Psoas muscle (tissue), 7 donors: ENCODE measurements at regions not wholly inside any gene's neighbourhood (a gene's known extent, or its start where the extent isn't known, plus 50 kb on each side); places are given as distances from the start of the nearest gene placed in this dataset.

Experiments used
- ATAC-seq, 4 donors: fragments of 200-7000 bp; cut with Tn5 transposase; one replicate each; pipeline ENCODE4 v1.9.1; 2020; ENCODE audit warnings: moderate library complexity in 3 of 4, mild to moderate bottlenecking in 2 of 4
- DNase-seq, 2 donors: peaks; one replicate each; pipeline ENCODE4 v3.0.0-alpha.2; 2020
- H3K27ac ChIP-seq: fragments of 200-600 bp; one replicate; pipeline ENCODE4 v1.8.0; 2022
- H3K27me3 ChIP-seq, 3 donors: fragments of 200-600 bp in 1 of 3; one replicate each; pipeline versions ENCODE4 v1.6.1 to v1.8.0; 2013 to 2022; ENCODE audit warnings: low read length in 2 of 3, mild to moderate bottlenecking in 2 of 3, moderate library complexity in 1 of 3; ENCODE audit not compliant: insufficient read depth in 3 of 3
- H3K36me3 ChIP-seq, 2 donors: fragments of 200-600 bp in 1 of 2; one replicate each; pipeline versions ENCODE4 v1.6.1 to v1.8.0; 2013 to 2022; ENCODE audit warnings: low read depth in 1 of 2, mild to moderate bottlenecking in 1 of 2, moderate library complexity in 1 of 2; ENCODE audit not compliant: insufficient read depth in 1 of 2
- H3K4me1 ChIP-seq: fragments of 200-600 bp; one replicate; pipeline ENCODE4 v1.8.0; 2022
- H3K4me3 ChIP-seq: fragments of 200-600 bp; one replicate; pipeline ENCODE4 v1.8.0; 2022; ENCODE audit warnings: mild to moderate bottlenecking
- H3K9me3 ChIP-seq: fragments of 200-600 bp; one replicate; pipeline ENCODE4 v1.8.0; 2022
- WGBS, 3 donors: extraction: QIAGEN DNeasy Blood & Tissue Kit; methylation state at CpG; one replicate each; pipeline versions ENCODE4 v1.1.6 to v1.1.7; 2013; 5-methylcytosine and 5-hydroxymethylcytosine counted together
- intact Hi-C, 2 donors: fragments of 100-400 bp; cut with DNase I; formaldehyde crosslinking; loops; one replicate each; pipeline versions ENCODE4 v1.11.0 to v1.14.2; 2022
- TF ChIP-seq, protein P1 (sequence below): fragments of 200-600 bp; IDR thresholded peaks from one replicate; pipeline ENCODE4 v1.8.0; 2022; ENCODE audit warnings: antibody characterized with exemption
- donor health status: healthy with polysubstance abuse.
- donor health status: DM: no; HTN: no; CAD: no; lungs with moderate emphysema.
- donor health status: Bipolar disorder and iron deficiency.
- donor health status: healthy.
- donor health status: DM: yes; HTN: yes; CAD: no.
- donor health status: DM: no; HTN: no; CAD: no.
- donor health status: DM: yes; HTN: yes; CAD: no.

GRCh38 chr16:66228792-66229191 is 137.7 kb upstream of the CDH5 start:
- WGBS, 3 donors, result 40 to 45% (median 42%) methylated on average over 7 of the region's 7 CpGs
- TF ChIP-seq, protein P1, sequence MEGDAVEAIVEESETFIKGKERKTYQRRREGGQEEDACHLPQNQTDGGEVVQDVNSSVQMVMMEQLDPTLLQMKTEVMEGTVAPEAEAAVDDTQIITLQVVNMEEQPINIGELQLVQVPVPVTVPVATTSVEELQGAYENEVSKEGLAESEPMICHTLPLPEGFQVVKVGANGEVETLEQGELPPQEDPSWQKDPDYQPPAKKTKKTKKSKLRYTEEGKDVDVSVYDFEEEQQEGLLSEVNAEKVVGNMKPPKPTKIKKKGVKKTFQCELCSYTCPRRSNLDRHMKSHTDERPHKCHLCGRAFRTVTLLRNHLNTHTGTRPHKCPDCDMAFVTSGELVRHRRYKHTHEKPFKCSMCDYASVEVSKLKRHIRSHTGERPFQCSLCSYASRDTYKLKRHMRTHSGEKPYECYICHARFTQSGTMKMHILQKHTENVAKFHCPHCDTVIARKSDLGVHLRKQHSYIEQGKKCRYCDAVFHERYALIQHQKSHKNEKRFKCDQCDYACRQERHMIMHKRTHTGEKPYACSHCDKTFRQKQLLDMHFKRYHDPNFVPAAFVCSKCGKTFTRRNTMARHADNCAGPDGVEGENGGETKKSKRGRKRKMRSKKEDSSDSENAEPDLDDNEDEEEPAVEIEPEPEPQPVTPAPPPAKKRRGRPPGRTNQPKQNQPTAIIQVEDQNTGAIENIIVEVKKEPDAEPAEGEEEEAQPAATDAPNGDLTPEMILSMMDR, result no peak
- Histone ChIP-seq H3K9me3 (no peaks in the 10 kb centered on the region), H3K4me3 (no peak overlapping the region), H3K27ac (no peak overlapping the region), H3K4me1 (no peaks in the 10 kb centered on the region), H3K27me3 (no peaks in the 10 kb centered on the region), H3K36me3 (no peaks in the 10 kb centered on the region)
- intact Hi-C loops, result no loop called here
- ATAC-seq (no peak), DNase-seq (no peak)

GRCh38 chr16:66227766-66228530 is 138.5 kb upstream of the CDH5 start:
- no peaks in the 10 kb centered on the region for H3K4me1 ChIP-seq
- intact Hi-C loops, result no loop called here
- DNase-seq (no peak), ATAC-seq (no peak)
- TF ChIP-seq, protein P1, result no peak
- H3K4me3 ChIP-seq, result no peak overlapping the region
- H3K27ac ChIP-seq, result no peak overlapping the region
- no peaks in the 10 kb centered on the region for H3K9me3 ChIP-seq
- H3K27me3 ChIP-seq, result no peaks in the 10 kb centered on the region
- WGBS, 3 donors, result 94 to 98% (median 98%) methylated on average over 8 of the region's 8 CpGs
- no peaks in the 10 kb centered on the region for H3K36me3 ChIP-seq

GRCh38 chr16:66226762-66227161 is 139.7 kb upstream of the CDH5 start:
- no peak overlapping the region for H3K4me3 ChIP-seq
- H3K27me3 ChIP-seq, result no peaks in the 10 kb centered on the region
- intact Hi-C loops, result no loop called here
- TF ChIP-seq, protein P1, result peak; percentile 38
- no peaks in the 10 kb centered on the region for H3K36me3 ChIP-seq
- 37 to 46% (median 43%) methylated on average over 5 of the region's 5 CpGs for whole genome bisulfite sequencing, 3 donors
- H3K27ac ChIP-seq, result no peak overlapping the region
- DNase-seq, result peak in 1 of 2 donors; percentile 59
- H3K9me3 ChIP-seq, result no peaks in the 10 kb centered on the region
- no peaks in the 10 kb centered on the region for H3K4me1 ChIP-seq
- peak; percentile 43 to 91 (median 78) for ATAC-seq

DNA sequence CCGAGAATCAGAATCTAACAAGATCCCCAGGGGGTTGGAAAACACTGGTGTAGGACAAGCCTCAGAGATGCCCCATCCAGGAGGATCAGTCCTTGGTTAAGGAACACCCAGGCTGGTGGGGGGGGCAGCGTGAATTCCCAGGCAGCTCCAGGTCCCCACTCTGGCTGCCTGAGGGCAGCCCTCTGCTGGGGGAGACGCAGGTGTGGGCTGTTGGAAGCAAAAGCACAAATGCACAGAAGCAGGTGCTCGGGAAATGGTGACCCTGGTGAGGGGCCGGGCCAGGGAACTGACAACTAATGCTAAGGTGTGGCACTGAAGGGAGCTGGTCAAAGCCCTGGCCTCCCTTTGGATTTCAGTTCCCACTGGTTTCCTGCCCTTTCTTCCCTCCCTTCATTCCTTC is 140.8 kb upstream of the CDH5 start:
- Histone ChIP-seq H3K27ac (no peak overlapping the region), H3K4me1 (no peaks in the 10 kb centered on the region), H3K9me3 (no peaks in the 10 kb centered on the region), H3K27me3 (no peaks in the 10 kb centered on the region), H3K36me3 (no peaks in the 10 kb centered on the region), H3K4me3 (no peak overlapping the region)
- no peak for ATAC-seq
- intact Hi-C loops, result no loop called here
- no peak for DNase-seq
- TF ChIP-seq, protein P1, result no peak
- 96 to 98% (median 96%) methylated on average over 5 of the region's 5 CpGs for WGBS, 3 donors

DNA sequence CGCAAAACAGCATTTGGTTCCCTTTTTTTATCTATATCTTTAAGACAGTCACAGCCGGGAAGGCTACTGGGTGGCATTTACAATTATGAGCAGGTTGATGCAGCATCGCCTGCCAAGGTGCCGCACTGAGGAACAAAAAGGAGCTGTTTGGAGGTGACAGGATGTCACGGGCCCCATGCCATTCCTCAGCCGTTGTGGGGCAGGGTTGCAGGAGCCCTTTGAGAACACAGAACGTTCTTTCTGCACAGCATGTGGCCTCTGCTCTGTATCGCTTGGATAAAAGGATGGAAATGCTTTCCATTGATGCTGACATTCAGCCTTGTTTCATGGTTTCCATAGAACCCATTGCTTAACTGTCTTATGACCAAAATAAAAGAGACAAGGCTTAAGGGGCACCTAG is 141.9 kb upstream of the CDH5 start:
- WGBS, 3 donors, result 62 to 74% (median 73%) methylated on average over 8 of the region's 8 CpGs
- Histone ChIP-seq H3K4me3 (no peak overlapping the region), H3K27me3 (no peaks in the 10 kb centered on the region), H3K4me1 (no peaks in the 10 kb centered on the region), H3K27ac (no peak overlapping the region), H3K9me3 (no peaks in the 10 kb centered on the region), H3K36me3 (no peaks in the 10 kb centered on the region)
- DNase-seq (no peak), ATAC-seq (no peak)
- TF ChIP-seq, protein P1, result no peak
- intact Hi-C loops, result no loop called here
